ENCODE measurements at regions not wholly inside any gene's neighbourhood (a gene's known extent, or its start where the extent isn't known, plus 50 kb on each side); places are given as distances from the start of the nearest gene placed in this dataset.
A peak's percentile ranks its signal among the peaks of the same experiment; 100 is the strongest.
"Not testable (repeated sequence)": the region's sequence is repeated elsewhere in the genome, so short reads cannot be mapped to it uniquely, and the experiment has no call there.

DNA sequence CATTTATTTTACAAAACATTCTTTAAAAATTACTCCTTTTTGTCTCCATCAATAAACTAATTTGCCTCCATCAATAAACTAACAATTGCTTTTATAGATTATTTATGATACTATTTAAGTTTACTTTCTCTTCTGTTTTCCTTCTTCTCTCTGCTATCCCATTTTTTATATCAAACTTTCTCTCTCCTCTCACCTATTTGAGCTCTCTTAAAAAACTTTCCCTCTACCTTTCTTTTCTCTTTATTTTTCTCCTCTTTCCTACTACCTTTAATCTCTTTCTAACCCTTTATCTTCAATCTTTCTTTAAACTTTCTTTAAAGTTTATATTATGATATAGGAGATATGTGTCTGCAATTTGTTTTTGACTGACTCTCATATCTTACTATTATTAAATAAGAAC is 566.4 kb downstream of the DACH1 start:
- DNase-seq = no peak

DNA sequence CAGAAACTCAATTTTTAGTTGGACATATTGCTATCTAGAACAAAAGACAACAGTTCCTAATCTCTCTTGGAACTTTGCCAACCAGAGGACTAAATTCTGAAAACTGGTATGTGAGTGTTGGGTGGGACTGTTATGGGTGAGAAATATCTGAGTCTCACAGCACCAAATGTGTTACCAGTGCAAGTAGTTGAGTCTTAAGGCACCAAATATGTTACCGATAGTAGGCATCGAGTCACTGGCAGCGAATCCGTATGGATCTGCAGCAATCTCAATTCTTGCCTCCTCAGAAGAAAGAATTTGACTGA is 575.2 kb downstream of the DACH1 start:
- DNase-seq = no peak

DNA sequence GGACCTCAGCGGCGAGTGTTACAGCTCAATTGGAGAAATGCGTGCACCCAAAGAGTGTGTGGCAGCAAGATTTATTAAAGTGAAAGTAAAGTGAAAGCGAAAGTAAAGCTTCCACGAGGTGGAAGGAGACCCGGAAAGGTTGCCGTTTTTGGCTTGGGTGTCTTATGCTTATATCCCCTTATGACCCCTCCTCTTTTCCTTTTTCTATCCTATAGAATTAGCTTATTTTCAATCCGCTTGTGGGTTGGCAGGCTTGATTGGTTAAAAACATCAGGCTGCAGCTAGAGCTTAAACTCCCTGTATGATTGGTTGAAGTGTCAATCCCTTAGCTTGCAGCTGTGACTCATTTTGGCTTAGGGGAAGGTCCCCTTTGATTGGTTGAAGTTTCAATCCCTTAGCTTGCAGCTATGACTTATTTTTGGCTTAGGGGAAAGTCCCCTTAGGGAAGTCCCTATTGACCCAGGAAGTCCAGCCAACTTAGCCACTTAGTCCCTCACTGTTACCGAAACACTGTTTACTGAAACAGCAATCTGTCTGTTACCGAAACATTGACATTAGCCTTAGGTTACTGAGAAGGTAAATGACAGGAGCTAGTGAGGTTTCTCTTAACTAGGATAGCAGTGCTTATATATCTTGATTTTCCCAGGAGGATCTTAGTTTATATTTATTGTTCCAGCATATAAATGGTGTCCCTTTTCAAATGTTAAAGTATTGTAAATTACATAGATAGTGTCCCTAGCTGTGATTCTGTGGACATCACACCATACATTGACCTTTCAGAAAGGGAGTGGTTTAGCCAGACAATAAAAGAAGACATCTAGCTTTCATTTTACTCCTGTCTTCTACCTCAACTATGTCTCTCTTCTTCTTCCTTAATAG is 575.8 kb downstream of the DACH1 start:
- peak; percentile 88 for DNase-seq

DNA sequence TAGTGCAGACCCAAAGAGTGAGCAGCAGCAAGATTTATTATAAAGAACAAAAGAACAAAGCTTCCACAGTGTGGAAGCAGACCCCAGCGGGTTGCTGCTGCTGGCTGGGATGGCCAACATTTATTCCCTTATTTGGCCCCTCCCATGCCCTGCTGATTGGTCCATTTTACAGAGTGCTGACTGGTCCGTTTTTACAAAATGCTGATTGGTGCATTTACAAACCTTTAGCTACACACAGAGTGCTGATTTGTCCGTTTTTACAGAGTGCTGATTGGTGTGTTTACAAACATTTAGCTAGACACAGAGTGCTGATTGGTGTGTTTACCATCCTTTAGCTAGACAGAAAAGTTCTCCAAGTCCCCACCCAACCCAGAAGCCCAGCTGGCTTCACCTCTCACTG is 577.0 kb downstream of the DACH1 start:
- DNase-seq = not testable (repeated sequence)

DNA sequence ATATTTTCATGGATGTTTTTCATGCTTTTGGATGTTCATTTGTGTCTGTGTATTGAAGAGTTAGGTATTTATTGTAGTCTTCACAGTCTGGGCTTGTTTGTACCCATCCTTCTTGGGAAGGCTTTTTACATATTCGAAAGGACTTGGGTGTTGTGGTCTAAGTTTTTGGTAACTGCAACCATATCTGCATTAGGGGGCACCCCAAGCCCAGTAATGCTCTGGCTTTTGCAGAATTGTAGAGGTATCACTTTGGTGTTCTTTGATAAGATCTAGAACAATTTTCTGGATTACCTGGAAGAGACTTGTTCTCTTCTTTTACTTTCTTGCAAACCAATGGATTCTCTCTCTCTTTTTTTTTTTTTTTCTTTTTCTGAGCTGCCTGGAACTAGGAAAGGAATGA is 581.3 kb downstream of the DACH1 start:
- DNase-seq = no peak

DNA sequence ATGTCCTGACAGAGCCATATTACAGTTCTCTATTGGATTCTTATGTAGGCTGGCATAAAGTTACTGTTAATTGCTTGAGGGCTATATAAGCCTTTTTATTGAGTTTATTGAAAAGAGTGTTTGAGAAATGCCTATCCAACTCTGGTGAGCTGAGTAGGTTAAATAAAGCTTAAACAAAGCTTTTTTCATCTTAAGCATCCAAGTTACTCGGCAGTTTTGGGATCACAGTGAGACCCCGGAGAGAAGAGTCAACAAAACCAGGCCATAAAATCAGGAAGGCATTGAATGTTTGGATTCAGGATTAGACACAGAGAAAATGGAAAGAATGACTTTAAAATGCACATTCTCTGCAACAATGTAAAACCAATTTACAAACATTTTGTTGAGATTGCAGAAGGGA is 588.5 kb downstream of the DACH1 start:
- no peak for DNase-seq

DNA sequence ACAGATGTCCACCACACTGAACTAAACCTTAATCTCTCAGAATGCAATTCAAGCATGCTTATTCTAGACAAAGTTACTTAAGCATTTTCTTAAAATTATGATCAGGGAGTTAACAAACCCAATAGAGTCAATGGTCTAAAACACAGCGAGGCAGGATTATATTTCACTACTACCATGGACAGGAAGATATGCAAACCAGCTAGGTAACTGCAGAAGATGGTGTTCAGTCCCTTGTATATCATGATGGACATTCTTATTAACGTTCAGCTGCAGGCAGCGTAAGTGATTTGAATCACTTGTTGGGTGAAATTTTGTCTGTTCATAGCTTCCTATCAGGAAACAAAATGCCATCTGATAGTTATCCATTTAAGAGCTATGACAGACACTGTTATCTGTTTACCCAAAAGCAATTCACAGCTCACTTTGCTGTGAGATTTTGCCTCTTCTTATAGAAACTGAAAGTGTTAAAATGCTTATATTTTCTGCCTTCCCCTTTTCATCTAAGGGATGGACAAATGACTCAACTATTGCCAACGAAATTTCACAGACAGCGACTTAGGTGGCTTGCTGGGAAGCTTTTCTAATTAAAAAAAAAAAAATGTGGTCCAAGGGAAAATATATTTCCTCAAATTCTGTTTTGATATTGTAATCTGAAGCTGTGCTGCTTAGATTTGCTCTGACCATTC is 591.9 kb downstream of the DACH1 start:
- peak; percentile 70 for DNase-seq

DNA sequence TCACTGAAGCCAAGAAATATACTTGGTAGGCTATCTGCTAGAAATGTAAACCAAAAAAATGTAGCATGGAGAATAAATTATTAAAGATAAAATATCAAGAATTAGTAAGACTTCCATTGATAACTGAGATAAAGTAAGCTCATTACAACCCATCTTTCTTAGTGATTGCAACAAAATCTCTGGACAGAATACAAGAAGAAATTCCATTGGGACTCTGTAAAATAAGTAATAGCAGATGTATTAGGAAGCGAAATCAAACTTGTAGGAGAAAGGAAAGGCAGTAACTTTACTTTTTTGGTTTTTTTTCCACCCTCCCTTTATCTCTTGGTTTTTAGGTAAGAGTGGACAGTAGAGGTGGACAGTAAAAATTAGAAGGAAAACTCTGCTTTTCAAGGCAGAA is 605.7 kb downstream of the DACH1 start:
- no peak for DNase-seq

DNA sequence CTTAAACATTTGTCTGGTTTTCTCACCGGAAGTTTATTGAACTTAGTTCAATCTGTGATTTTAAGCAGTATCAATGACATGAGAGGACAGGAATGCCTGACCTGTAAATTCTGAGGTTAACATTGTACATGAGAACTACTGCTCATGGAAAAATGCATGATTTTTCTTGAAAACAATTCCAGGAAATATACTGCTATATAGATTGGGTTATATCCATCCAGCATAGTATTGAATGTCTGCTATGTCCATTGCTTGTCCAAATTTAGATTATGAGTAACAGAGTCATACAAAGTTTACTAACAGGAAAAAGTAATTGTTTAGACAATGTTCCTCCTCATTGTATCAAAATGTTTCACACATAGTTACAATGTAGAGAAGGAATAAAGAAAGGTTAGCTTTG is 606.8 kb downstream of the DACH1 start:
- DNase-seq = no peak

DNA sequence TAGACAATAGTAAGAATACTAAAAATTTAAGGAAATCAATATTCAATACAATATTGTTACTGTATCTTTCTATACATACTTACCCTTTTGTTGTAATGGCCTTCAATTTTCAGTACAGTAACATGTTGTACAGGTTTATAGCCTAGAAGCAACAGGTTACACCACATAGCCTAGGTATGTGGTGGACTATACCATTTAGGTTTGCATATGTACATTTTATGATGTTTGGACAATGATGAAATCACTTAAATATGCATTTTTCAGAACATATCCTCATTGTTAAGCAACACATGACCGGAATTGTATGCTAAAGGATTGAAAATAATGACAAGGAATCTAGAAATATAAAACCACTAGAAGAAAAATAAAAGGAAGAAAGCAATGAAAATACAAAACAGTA is 611.4 kb downstream of the DACH1 start:
- no peak for DNase-seq

DNA sequence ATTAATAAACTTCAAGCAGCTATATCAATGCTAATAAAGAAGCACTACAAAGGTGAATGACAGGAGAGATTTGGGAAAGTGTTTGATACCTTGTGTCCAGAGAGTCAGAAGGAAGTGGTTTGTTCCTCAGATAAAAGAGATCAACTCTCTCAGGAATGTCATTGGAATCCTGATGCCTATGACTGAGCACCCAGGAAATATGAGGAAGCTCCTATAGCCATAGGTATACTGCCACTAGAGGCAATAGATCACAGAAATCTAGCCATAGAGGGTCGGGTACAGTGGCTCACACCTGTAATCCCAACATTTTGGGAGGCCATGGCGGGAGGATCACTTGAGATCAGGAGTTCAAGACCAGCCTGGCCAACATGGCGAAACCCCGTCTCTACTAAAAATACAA is 612.6 kb downstream of the DACH1 start:
- DNase-seq = no peak

DNA sequence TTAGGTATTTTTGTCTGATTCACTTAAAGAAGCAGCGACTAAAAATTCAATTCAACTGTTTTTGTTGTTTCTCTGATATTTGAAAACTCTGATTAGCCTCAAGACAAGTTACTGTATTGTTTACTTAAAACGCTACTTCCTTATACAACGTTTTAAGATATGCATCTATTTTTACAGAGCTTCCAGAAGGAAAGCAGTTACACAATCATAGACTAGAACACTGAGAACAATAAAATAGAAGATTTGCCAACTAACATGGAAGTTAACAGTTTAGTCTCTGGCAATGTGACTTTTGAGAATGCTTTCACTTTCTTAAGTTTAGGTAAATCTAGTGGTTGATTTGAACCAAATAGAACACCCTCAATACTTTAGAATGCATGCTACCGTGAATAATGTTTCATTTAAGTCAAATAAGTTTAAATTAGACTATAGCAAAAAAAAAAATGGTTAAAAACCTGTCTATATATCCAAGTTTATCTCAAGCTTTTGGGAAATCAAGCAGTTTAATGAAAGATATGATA is 614.8 kb downstream of the DACH1 start:
- peak; percentile 10 for DNase-seq

DNA sequence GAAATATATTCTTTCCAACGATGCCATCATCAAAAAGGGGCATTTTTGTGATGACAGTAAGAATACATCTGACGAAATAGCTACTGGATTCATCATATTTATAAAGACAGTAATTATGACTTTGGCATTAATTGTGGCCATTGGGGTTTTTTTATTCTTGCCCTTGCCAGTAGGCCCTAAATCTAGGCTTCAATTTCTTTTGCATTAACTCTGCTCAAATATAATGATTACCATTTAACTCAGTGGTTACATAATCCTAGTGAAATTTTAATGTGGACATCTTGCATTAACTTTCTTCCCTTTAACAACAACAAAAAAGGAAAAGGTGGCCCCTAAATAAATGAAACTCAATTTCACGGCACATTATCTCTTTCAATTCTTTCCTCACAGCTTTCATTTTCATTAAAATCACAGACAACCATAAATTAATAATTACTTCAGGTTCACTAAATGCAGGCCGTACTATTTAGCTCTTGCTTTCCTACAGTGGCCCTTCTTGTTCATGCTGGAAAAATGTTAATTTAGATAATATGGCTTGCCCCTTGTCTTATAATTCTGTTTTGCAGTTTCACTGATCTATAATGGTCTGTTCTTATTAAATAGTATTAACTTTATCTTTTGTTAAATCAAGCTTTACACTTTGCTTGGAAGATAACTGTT is 615.6 kb downstream of the DACH1 start:
- no peak for DNase-seq

DNA sequence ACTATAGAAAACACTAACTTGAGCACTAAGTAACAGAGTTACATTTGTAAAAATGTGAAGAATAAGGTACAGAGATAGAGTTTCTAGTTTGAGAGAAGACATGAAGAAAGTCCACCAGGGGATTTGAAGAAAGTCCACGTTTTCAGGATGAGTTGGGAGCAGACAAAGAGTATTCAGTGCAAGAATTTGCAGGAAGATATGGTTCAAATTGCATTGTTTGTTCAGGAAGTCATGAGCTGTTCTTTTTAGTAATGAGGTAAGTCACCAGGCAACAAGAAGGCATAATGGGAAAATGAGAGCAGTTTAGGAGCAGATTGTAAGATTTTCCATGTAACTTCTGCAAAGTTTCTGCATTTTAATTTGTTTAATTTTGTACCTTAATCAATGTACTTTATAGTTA is 618.0 kb downstream of the DACH1 start:
- no peak for DNase-seq

DNA sequence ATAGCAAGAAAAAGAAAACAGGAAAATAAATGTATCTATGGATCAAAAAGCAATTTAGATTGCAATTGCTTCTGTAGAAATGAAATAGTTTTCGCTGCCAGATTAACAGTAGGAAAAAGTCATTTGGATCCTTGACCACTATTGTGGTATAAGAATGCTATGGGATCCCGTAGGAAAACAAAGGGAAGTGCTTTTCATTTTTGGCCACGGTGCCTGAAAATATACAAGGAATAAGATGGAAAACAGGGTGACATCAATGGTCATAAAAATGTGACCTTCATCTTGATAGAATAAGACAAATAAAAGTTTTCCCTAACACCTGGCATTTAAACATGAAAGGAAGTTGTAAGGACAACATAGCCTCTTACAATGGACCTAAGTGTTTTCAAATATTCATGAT is 622.8 kb downstream of the DACH1 start:
- no peak for DNase-seq

DNA sequence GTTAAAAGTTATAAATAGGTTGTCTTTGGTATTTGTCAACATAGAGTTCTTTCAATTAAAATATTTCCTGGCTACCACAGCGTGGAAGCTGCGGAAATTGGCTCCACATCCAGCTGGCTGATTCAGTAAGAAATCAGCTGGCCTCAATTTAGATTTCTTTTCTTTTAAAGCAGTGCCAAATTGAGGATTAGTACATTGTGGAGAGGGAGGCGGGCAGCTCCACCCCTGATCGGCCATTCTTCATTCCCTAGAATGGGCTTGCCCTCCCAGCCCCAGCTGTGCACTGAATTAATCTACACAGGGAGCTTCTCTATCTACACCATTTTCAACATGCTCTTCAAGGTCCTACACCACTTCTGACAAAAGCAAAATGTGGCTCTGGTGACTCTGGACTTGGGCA is 624.8 kb downstream of the DACH1 start:
- DNase-seq = no peak

DNA sequence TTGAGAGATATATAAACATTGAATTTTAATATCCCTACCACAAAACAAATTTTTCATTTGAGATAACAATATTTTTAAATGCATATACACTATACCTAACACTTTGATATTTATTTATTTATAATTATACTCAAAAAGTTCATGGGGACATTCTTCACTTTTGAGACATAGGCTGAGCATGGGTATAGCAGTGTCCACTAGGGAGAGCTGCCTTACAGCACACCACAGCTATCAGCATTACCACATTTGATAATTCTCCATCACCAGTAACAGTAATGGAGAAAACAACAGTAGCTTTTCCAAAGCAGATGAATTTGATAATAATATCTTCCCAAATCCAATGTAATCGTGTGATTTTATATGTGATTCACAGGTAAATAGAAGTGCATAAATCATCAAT is 626.1 kb downstream of the DACH1 start:
- DNase-seq = no peak

DNA sequence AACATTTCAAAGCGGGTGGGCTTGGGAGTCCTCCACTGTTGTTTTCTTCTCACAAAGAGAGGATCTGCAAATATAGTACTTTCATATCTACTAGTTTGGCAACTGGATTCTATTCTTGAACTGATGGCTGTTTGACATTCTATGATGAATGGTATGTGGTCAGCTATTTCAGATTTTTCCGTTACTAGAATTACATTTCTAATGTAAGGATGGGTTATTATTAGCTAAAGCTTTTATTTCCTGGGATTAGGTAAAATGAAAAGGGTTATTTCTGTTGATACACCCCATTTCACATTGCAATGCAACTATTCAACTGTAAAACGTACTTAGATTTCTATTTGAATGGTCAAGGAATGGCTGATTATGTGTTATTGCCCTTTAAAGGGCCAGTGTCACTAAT is 629.7 kb downstream of the DACH1 start:
- no peak for DNase-seq

DNA sequence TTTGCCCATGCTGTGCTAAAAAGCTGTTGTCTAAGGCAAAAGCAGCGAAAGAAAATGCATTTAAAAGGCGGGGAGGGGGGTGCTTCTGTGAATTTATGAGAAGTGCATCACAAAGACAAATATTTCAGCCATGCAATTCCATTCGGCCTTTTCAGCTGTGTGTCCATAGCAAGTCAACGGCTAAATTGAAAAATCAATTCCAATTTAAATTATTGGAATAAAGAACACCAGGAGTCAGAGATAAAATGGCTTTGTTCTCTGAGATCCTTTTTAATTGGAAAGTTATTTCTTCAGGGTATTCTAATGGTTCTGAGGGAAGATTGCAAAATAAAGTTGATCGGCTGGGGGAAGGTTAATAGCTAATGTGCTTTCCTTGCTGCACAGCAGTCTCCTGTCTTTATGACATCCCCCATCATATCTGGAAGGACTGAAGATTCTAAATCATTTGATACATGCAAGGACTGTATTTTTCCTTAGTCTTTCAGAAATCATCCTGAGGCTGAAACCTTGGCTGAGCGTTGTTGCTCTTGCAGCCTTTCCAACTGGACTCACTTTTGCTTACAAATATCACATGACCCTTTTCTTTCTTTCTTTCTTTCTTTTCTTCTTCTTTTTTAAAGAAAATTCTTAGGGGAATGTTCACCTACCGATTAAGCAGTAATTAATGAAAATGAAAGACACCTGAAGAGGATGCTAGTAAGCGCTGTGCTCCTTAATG is 647.1 kb downstream of the DACH1 start:
- no peak for DNase-seq

DNA sequence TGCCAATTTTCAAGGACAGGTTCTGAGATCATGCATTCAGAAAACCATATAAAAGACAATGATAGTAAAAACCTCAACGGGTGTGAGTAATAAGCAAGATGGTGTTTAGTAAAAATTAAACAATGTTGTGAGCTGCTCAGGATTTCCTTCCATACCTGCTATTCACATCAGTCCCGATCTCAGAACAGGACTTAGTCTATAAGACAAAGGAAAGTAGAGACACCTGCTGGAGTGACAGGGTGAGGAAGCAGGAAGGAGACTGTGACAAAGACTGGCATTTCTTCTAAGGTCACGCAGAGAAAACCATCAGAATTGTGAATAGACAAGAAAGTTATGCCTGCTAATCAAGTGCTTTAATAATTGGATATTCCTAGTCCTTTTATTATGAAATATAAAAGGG is 648.0 kb downstream of the DACH1 start:
- no peak for DNase-seq

DNA sequence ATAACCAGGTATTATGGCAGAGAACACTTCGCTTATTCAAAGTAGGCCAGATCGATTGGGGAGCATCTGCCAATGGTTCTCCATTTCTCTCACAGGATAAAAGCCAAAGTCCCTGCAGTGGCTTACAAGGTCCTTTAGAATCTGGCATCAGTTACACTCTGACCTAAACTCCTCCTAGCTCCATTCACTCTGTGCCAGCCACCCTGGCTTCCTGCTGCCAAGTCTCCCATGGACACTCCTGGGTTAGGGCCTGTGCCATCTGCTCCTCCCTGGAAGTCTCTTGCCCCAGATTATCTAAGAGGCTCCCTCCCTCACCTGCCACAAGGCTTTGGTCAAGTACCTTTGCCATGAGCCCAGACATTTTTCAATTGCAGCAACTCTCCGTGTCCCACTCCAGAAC is 649.2 kb downstream of the DACH1 start:
- no peak for DNase-seq

DNA sequence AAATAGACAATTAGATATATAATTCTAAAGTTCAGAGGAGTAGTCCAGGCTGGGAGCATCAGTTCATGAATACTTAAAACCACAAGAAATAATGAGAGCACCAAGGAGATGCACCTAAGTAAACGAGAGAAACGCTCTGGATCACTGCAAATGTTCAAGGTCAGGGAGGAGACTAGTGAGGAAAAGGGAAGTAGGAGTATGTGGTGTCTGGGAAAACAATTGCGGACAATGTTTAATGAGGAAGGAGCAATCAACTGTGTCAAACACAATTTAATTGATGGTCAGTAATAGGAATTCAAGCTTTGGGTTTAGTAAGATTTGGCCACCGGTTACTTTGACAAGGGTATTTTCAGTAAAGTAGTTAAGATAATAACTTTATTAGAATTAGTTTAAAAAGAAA is 652.2 kb downstream of the DACH1 start:
- DNase-seq = no peak

DNA sequence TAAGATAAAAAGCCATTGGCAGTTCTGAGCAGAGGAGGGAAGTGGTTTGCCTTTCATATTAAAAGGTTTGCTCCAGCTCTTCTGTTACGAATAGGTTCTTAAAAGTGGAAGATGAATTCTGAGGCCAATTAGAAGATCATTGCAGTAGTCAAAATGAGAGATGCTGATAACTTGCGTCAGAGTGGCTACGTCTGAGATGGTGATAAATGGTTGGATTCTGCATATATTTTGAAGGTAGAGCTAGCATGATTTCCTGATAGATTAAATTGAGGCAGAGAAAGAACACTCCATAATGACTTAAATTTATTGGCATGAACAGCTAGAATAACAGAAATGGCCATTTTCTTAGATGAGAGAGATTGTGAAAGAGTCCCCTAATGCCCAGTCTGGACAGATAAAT is 652.6 kb downstream of the DACH1 start:
- no peak for DNase-seq

Data from MV-4-11 (cell line).